PC-9 (cell line): ENCODE measurements at regions not wholly inside any gene's neighbourhood (a gene's known extent, or its start where the extent isn't known, plus 50 kb on each side); places are given as distances from the start of the nearest gene placed in this dataset.

Source experiments
- EZH2 ChIP-seq: fragments of 200-600 bp; sonication (generic); IDR thresholded peaks from 2 replicates; pipeline ENCODE4 v1.8.0; 2017; ENCODE audit warnings: antibody characterized with exemption, low read depth
- TF ChIP-seq, protein P1 (sequence below): fragments of 200-600 bp; sonication (generic); conservative IDR thresholded peaks from 2 replicates; pipeline ENCODE4 v1.6.1; 2017; ENCODE audit warnings: mixed run types, antibody characterized with exemption, mild to moderate bottlenecking, moderate library complexity

- TF ChIP-seq, protein P1, sequence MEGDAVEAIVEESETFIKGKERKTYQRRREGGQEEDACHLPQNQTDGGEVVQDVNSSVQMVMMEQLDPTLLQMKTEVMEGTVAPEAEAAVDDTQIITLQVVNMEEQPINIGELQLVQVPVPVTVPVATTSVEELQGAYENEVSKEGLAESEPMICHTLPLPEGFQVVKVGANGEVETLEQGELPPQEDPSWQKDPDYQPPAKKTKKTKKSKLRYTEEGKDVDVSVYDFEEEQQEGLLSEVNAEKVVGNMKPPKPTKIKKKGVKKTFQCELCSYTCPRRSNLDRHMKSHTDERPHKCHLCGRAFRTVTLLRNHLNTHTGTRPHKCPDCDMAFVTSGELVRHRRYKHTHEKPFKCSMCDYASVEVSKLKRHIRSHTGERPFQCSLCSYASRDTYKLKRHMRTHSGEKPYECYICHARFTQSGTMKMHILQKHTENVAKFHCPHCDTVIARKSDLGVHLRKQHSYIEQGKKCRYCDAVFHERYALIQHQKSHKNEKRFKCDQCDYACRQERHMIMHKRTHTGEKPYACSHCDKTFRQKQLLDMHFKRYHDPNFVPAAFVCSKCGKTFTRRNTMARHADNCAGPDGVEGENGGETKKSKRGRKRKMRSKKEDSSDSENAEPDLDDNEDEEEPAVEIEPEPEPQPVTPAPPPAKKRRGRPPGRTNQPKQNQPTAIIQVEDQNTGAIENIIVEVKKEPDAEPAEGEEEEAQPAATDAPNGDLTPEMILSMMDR: no peak
- no peak for TF ChIP-seq EZH2
Observed at GRCh38 chr14:83575301-83575700, 1954.6 kb upstream of the FLRT2 start.
